GM23338 (cell line): ENCODE measurements at regions not wholly inside any gene's neighbourhood (a gene's known extent, or its start where the extent isn't known, plus 50 kb on each side); places are given as distances from the start of the nearest gene placed in this dataset.

Source experiments
- ATAC-seq: fragments of 200-7000 bp; cut with Tn5 transposase; 3 replicates; pipeline ENCODE4 v1.9.1; 2020
- DNase-seq: peaks from one replicate; pipeline ENCODE4 v3.0.0-alpha.2; 2015; ENCODE audit warnings: low spot score
- H2AFZ ChIP-seq: fragments of 200-600 bp; sonication (generic); 2 replicates; pipeline ENCODE4 v1.8.0; 2016; ENCODE audit warnings: antibody characterized with exemption, mild to moderate bottlenecking, moderate library complexity
- H3F3A ChIP-seq: fragments of 200-600 bp; sonication (generic); replicated peaks from 2 replicates; pipeline ENCODE4 v1.8.0; 2017; ENCODE audit warnings: antibody characterized with exemption, mixed run types, low read depth
- H3K27ac ChIP-seq: fragments of 200-600 bp; sonication (generic); 2 replicates; pipeline ENCODE4 v1.6.1; 2016; ENCODE audit warnings: low read depth
- H3K27me3 ChIP-seq: fragments of 200-600 bp; sonication (generic); 2 replicates; pipeline ENCODE4 v1.8.0; 2016; ENCODE audit warnings: mild to moderate bottlenecking, mixed run types, moderate library complexity; ENCODE audit not compliant: insufficient read depth
- H3K36me3 ChIP-seq: fragments of 200-600 bp; sonication (generic); 2 replicates; pipeline ENCODE4 v1.8.0; 2016; ENCODE audit warnings: mild to moderate bottlenecking; ENCODE audit not compliant: insufficient read depth
- H3K4me1 ChIP-seq: fragments of 200-600 bp; sonication (generic); 2 replicates; pipeline ENCODE4 v1.8.0; 2016; ENCODE audit warnings: mild to moderate bottlenecking, moderate library complexity; ENCODE audit not compliant: insufficient read depth
- H3K4me2 ChIP-seq: fragments of 200-600 bp; sonication (generic); 2 replicates; pipeline ENCODE4 v1.7.1; 2017; ENCODE audit warnings: mixed run types
- H3K4me3 ChIP-seq: fragments of 200-600 bp; sonication (generic); 2 replicates; pipeline ENCODE4 v1.6.1; 2016; ENCODE audit warnings: mixed run types
- H3K79me2 ChIP-seq: fragments of 200-600 bp; sonication (generic); replicated peaks from 2 replicates; pipeline ENCODE4 v1.8.0; 2017; ENCODE audit warnings: mild to moderate bottlenecking; ENCODE audit not compliant: insufficient read depth
- H3K9me2 ChIP-seq: fragments of 200-600 bp; sonication (generic); 2 replicates; pipeline ENCODE4 v1.8.0; 2017; ENCODE audit not compliant: insufficient read depth
- H4K20me1 ChIP-seq: fragments of 200-600 bp; sonication (generic); replicated peaks from 2 replicates; pipeline ENCODE4 v1.8.0; 2017; ENCODE audit warnings: mild to moderate bottlenecking; ENCODE audit not compliant: insufficient read depth
- H3K27ac Mint-ChIP-seq: 2 replicates; pipeline ENCODE4 v1.8.0; 2020; ENCODE audit warnings: inconsistent platforms, mild to moderate bottlenecking, moderate library complexity, mixed read lengths
- H3K27me3 Mint-ChIP-seq: 3 replicates; pipeline ENCODE4 v1.8.0; 2022; ENCODE audit warnings: low read depth, mild to moderate bottlenecking, moderate library complexity, mixed read lengths, inconsistent platforms; ENCODE audit not compliant: insufficient read depth, poor library complexity
- H3K36me3 Mint-ChIP-seq: 3 replicates; pipeline ENCODE4 v1.8.0; 2021; ENCODE audit warnings: low read depth, mild to moderate bottlenecking, inconsistent platforms, moderate library complexity, mixed read lengths
- H3K4me1 Mint-ChIP-seq: 3 replicates; pipeline ENCODE4 v1.8.0; 2020; ENCODE audit warnings: mild to moderate bottlenecking, inconsistent platforms, mixed read lengths
- H3K4me3 Mint-ChIP-seq: 3 replicates; pipeline ENCODE4 v1.8.0; 2021; ENCODE audit warnings: moderate library complexity, mild to moderate bottlenecking, inconsistent platforms, mixed read lengths
- H3K9me3 Mint-ChIP-seq: 3 replicates; pipeline ENCODE4 v1.8.0; 2020; ENCODE audit warnings: moderate library complexity, mild to moderate bottlenecking, inconsistent platforms, mixed read lengths
- CREB1 ChIP-seq: fragments of 250-450 bp; sonication (Bioruptor Pico); IDR thresholded peaks from 2 replicates; pipeline ENCODE4 v1.5.0; 2020; ENCODE audit warnings: low read depth, mild to moderate bottlenecking, moderate library complexity
- EZH2phosphoT487 ChIP-seq: fragments of 200-600 bp; sonication (generic); IDR thresholded peaks from one replicate; pipeline ENCODE4 v1.8.1; 2018; ENCODE audit warnings: antibody characterized with exemption; ENCODE audit not compliant: unreplicated experiment
- JUNB ChIP-seq: IDR thresholded peaks from one replicate; pipeline ENCODE4 v1.6.1; 2016; ENCODE audit warnings: antibody characterized with exemption; ENCODE audit not compliant: unreplicated experiment
- NANOG ChIP-seq: IDR thresholded peaks from 2 replicates; pipeline ENCODE4 v1.6.1; 2016; ENCODE audit warnings: antibody characterized with exemption, borderline replicate concordance
- POLR2AphosphoS5 ChIP-seq: IDR thresholded peaks from 2 replicates; pipeline ENCODE4 v1.6.1; 2016; ENCODE audit warnings: antibody characterized with exemption, low read depth
- REST ChIP-seq: IDR thresholded peaks from one replicate; pipeline ENCODE4 v1.6.1; 2018; ENCODE audit warnings: antibody characterized with exemption; ENCODE audit not compliant: unreplicated experiment
- STAT1 ChIP-seq: IDR thresholded peaks from one replicate; pipeline ENCODE4 v1.6.1; 2016; ENCODE audit warnings: antibody characterized with exemption; ENCODE audit not compliant: unreplicated experiment
- ZNF114 ChIP-seq: fragments of 250-450 bp; sonication (Bioruptor Pico); IDR thresholded peaks from 2 replicates; pipeline ENCODE4 v1.5.0; 2020; ENCODE audit warnings: mild to moderate bottlenecking, moderate library complexity
- ZNF331 ChIP-seq: fragments of 250-450 bp; sonication (Bioruptor Pico); IDR thresholded peaks from 2 replicates; pipeline ENCODE4 v1.5.0; 2020; ENCODE audit warnings: low read depth, mild to moderate bottlenecking, moderate library complexity
- ZNF462 ChIP-seq: fragments of 250-450 bp; sonication (Bioruptor Pico); IDR thresholded peaks from 2 replicates; pipeline ENCODE4 v1.5.0; 2020; ENCODE audit warnings: mild to moderate bottlenecking, moderate library complexity

- TF ChIP-seq REST (no peak), EZH2phosphoT487 (no peak), POLR2AphosphoS5 (no peak), STAT1 (no peak), JUNB (no peak), CREB1 (CRISPR knock-in tag) (no peak), NANOG (no peak), ZNF331 (CRISPR knock-in tag) (no peak), ZNF114 (CRISPR knock-in tag) (no peak)
Measured at GRCh38 chr10:93182049-93182327, 108.3 kb downstream of the CYP26A1 start (continued).

GRCh38 chr10:93182790-93183189 is 109.1 kb downstream of the CYP26A1 start:
- no peak overlapping the region for H3K4me2 ChIP-seq
- peaks cover 3% of the 10 kb centered on the region for H3K27me3 Mint-ChIP-seq
- no peak overlapping the region for H3K4me3 ChIP-seq
- H3K4me3 Mint-ChIP-seq = no peak overlapping the region
- H3K36me3 Mint-ChIP-seq = no peaks in the 10 kb centered on the region
- no peak overlapping the region for H2AFZ ChIP-seq
- H3K27ac ChIP-seq = no peak overlapping the region
- 0 out of 3 replicates have a peak, but pooled peaks cover 3% of the 10 kb centered on the region for H3K4me1 Mint-ChIP-seq
- 0 out of 2 replicates have a peak, but pooled peaks cover 7% of the 10 kb centered on the region for H3K4me1 ChIP-seq
- H3K27me3 ChIP-seq = no peaks in the 10 kb centered on the region
- H3F3A ChIP-seq = no peaks in the 10 kb centered on the region
- no peaks in the 10 kb centered on the region for H3K9me2 ChIP-seq
- H3K79me2 ChIP-seq = no peaks in the 10 kb centered on the region
- ATAC-seq (no peak), DNase-seq (no peak)
- no peaks in the 10 kb centered on the region for H3K9me3 Mint-ChIP-seq
- H4K20me1 ChIP-seq = no peaks in the 10 kb centered on the region
- H3K36me3 ChIP-seq = no peaks in the 10 kb centered on the region
- no peak overlapping the region for H3K27ac Mint-ChIP-seq
- no peak for TF ChIP-seq JUNB
- no peak for TF ChIP-seq ZNF462 (CRISPR knock-in tag)
- TF ChIP-seq ZNF114 (CRISPR knock-in tag) = no peak
- TF ChIP-seq EZH2phosphoT487 = no peak
- no peak for TF ChIP-seq NANOG
- TF ChIP-seq STAT1 = no peak
- TF ChIP-seq REST = no peak
- TF ChIP-seq POLR2AphosphoS5 = no peak
- no peak for TF ChIP-seq ZNF331 (CRISPR knock-in tag)
